ENCODE measurements at regions not wholly inside any gene's neighbourhood (a gene's known extent, or its start where the extent isn't known, plus 50 kb on each side); places are given as distances from the start of the nearest gene placed in this dataset.

GRCh38 chr2:144237830-144238627, 281.9 kb downstream of the ZEB2 start:
- H3K36me3 ChIP-seq: no peaks in the 10 kb centered on the region
- TF ChIP-seq CTCF (IDR thresholded peaks at IDR 0.05) (no peak), POLR2A (IDR thresholded peaks at IDR 0.05) (no peak)
- H3K4me1 ChIP-seq: peaks cover 0 to 9% (median 3%) of the 10 kb centered on the region in 4 donors
- no peaks in the 10 kb centered on the region for H3K9me3 ChIP-seq
- no peaks in the 10 kb centered on the region for H3K27me3 ChIP-seq
- H3K27ac ChIP-seq: no peak overlapping the region
- DNase-seq: no peak
- no peak overlapping the region for H3K4me3 ChIP-seq

- Histone ChIP-seq H3K9me3 (no peaks in the 10 kb centered on the region), H3K4me1 (peaks cover 0 to 9% (median 3%) of the 10 kb centered on the region in 4 donors), H3K4me3 (no peak overlapping the region), H3K27me3 (no peaks in the 10 kb centered on the region), H3K27ac (no peak overlapping the region), H3K36me3 (no peaks in the 10 kb centered on the region)
- TF ChIP-seq POLR2A (IDR thresholded peaks at IDR 0.05) (no peak), CTCF (IDR thresholded peaks at IDR 0.05) (no peak)
- no peak for DNase-seq
Observed at GRCh38 chr2:144237108-144237507, 282.8 kb downstream of the ZEB2 start.

DNA sequence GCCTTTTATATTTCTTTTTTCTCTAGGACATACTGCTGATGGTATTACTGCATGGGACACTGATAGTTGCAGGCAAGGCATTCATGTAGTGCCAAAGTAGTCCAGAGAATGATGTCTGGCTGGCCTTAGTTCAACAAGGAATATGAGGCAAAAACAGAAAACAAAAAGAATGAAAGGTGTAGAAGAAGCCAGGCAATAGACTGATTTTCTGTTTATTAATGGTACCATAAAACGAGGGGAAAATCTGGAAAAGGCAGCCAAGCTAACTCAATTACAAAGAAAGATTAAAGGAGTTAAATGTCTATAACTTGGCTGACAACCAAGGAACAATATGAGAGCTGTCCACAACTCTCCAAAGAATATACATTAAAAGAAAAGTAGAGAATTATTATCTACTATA, 284.9 kb downstream of the ZEB2 start:
- no peaks in the 10 kb centered on the region for H3K9me3 ChIP-seq
- DNase-seq: no peak
- no peak overlapping the region for H3K27ac ChIP-seq
- TF ChIP-seq CTCF (IDR thresholded peaks at IDR 0.05) (no peak), POLR2A (IDR thresholded peaks at IDR 0.05) (no peak)
- no peak overlapping the region for H3K4me3 ChIP-seq
- no peaks in the 10 kb centered on the region for H3K27me3 ChIP-seq
- peaks cover 0 to 6% (median 0%) of the 10 kb centered on the region in 4 donors for H3K4me1 ChIP-seq
- H3K36me3 ChIP-seq: no peaks in the 10 kb centered on the region

DNA sequence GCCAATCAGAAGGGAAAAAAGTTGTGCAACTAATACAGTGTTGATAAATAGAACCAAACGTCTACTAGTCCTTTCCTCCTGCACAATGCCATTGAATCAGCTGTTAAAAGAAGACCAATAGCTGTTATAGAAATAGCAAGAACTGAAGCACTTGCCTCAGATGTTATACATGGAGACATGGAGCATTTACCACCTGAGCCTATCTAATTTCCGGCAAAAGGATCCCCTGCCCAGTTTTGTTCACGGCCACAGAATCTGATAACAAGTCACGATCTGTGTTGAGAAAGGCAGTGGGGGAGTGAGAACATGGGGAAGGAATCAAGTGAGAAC, 285.4 kb downstream of the ZEB2 start:
- Histone ChIP-seq H3K36me3 (no peaks in the 10 kb centered on the region), H3K9me3 (no peaks in the 10 kb centered on the region), H3K4me3 (no peak overlapping the region), H3K27ac (no peak overlapping the region), H3K4me1 (peaks cover 0 to 6% (median 0%) of the 10 kb centered on the region in 4 donors), H3K27me3 (no peaks in the 10 kb centered on the region)
- TF ChIP-seq POLR2A (IDR thresholded peaks at IDR 0.05): no peak
- no peak for TF ChIP-seq CTCF (IDR thresholded peaks at IDR 0.05)
- DNase-seq: no peak

- TF ChIP-seq CTCF (IDR thresholded peaks at IDR 0.05) (no peak), POLR2A (IDR thresholded peaks at IDR 0.05) (no peak)
- DNase-seq: no peak
- Histone ChIP-seq H3K4me3 (no peak overlapping the region), H3K4me1 (peaks cover 0 to 6% (median 0%) of the 10 kb centered on the region in 4 donors), H3K27me3 (no peaks in the 10 kb centered on the region), H3K36me3 (no peaks in the 10 kb centered on the region), H3K9me3 (no peaks in the 10 kb centered on the region), H3K27ac (no peak overlapping the region)
Observed at GRCh38 chr2:144233733-144234541, 286.0 kb downstream of the ZEB2 start.

Measured in Peyer's patch (tissue), 4 donors.